ENCODE measurements at regions not wholly inside any gene's neighbourhood (a gene's known extent, or its start where the extent isn't known, plus 50 kb on each side); places are given as distances from the start of the nearest gene placed in this dataset.
A peak's percentile ranks its signal among the peaks of the same experiment; 100 is the strongest.

DNA sequence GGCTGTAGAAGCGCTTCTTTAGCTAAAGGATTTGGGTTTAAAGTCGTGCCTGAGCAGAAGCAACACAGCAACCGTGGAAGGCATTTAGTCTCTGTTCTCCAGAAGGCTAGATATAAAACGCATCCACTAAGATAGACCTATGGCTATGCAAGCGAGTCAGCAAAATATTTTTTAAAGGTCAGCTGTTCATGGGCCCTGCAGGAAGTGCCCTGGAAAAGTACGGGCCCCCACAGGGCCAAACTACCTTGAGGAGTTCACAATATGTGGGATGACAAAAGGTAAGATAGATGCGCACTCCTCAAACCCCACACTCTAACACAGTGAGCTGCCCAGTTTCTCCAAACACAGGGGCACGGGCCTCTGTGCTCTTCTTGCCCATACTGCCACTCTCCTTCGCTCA, 261.6 kb downstream of the VPS13C start:
- no peak for DNase-seq

DNA sequence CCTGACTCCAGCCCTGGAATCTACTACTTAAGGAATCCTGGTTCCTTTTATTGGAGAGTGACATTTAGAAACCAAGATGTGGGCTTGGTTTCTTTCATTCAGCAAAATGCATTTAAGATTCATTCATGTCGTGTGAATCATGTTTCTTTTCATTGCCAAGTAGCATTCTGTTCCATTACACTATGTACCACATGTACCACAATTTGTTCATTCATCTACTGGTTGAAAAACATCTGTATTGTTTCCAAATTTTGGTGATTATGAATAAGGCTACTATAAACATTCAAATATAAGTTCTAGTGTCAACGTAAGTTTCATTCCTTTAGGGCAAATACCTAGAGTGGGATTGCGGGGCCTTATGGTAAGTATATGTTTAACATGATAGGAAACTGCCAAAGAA, 264.2 kb downstream of the VPS13C start:
- no peak for DNase-seq

DNA sequence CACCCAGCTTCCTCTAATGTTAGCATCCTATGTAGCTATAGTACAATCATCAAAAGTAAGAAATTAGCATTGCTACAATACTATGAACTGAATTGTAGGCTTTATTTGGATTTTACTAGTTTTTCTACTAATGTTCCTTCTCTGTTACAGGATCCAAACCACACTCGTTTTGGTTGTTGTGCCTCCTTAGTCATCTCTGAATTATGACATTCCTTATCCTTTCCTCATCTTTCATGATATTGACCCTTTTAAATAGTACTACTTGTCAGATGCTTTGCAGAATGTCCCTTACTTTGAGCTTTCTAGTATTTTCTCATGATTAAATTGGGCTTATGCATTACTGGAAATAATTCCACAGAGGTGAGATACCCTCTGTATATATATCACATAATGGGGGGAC, 265.4 kb downstream of the VPS13C start:
- DNase-seq: no peak

DNA sequence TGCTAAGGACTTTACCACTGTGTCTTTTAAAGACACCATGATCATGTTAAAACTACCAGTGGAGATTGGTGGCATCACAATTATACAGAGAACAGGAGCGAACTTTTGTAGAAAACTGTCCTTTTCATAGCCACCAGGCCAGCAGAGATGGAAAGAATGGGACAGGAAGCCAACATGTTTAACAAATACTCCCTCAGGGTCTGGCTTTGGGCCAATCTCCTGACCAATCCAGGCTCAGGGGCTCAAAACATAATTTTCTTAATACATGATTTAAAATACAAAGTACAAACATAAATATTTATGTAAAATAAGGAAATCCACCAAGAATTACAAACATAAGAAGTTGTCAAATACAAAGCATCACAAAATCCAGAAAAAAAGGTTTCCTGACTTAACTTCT, 266.0 kb downstream of the VPS13C start:
- DNase-seq: no peak

DNA sequence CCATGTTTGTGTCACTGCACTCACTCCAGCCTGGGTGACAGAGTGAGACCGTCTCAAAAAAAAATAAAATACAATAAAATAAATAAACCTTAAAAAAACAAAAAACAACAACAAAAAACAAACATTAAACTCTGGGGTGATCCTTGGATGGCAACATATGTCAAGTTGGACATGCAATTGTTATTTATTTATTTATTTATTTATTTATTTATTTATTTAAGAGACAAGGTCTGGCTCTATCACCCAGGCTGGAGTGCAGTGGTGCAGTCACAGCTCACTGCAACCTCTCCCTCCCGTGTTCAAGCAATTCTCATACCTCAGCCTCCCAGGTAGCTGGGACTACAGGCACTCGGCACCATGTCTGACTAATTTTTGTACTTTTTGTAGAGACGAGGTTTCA, 275.5 kb downstream of the VPS13C start:
- DNase-seq: no peak

DNA sequence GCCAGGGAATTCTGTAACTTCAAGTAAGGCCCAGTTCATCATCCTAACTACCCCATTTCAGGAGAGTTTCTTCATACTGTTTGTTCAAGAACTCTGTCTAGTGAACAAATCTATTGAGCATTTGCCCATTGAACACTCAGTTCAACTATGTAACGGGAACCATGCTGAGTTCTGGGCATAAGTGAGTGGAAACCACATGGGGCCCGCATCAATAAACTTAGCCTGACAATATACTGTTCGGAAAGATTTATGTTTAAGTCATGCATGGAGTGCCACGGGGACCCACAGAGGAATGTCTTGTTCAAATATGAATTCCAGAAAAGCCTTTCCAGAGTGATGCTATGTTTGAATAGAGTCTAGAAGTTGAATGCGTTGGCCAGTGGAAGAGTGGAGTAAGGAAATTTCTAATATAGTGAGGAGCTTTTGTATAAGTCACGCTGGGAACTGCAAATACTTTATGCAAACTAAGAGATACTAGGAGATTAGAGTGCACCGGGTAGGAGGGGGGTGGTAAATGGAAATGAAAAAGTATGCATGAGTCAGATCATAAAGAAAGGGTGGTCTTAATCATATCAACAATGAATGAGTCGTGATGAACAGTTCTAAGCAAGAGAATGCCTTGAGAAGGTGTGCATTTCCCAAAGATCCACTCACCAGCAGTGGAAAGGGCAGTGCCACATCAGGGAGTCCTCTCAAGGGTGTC, 279.8 kb downstream of the VPS13C start:
- no peak for DNase-seq

DNA sequence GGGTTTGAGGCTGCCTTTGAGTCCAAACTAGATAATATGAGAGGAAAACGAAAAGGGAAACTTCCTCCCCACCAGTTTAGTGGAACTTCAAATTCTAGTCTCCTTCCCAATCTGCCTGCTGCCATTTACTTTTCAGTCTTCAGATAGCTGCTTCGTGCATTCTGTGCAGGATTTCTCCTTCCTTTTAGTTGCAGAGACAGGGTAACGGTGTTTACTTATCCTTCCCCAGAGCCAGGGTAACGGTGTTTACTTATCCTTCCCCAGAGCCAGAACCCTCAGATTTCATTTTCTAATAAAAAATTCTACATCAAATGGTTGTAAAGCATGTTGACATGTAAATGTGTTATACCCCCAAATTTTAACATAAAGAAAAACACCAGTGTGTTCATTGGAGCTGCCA, 282.6 kb downstream of the VPS13C start:
- no peak for DNase-seq

DNA sequence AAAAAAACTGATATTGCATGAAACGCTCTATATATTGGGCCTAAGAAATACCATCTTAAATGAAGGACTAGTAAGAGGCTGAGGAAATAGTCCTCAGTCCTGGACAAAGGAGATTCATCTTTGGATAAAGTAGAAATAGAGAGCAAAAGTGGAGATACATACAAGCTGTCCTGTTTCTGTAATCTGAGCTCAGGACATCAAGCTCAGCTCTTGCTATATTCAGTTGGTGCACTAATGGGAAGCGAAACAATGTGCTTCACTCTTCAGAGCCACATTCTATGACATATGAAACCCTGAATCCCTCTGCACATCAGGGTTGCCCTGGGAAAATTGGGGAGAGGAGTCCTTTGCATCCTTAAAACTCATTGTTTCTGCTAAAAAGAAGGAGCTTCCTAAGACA, 290.7 kb downstream of the VPS13C start:
- DNase-seq: no peak

DNA sequence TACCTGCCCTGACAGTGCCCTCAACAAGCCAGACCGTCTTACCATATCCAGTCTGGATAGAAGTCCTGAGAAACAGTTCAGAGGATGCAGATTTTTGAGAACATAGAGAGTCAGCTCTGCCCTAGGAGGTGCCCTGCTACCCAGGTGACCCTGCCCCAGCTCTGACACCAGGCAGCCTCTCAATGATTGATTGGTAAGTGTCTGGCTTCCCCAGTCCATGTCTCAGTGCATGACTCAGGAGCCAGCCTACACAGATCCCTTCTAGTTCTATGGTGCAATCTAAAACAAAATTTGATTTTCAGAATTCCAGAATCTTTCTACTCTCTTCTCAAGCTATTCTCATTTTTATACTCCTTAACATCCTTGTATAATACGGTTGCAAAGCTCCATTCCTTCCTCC, 292.1 kb downstream of the VPS13C start:
- DNase-seq: no peak

DNA sequence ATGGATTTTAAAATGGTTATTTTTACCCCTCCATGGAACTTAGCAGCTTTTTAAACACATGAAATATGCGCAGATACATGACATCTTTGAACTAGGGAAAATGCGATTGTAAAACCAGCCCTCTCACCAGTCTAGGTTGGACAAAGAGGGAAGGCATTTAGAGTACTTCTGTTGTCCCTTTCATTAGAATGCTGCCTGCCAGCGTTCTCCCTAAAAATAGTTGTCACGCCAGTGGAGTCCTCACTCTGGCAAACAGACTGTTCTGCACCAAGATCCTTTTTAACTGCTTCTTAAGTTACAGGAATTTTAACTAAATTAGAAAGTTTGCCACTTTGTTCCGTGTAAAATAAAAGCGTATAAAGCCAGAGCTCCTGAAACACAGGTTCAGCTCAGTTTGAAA, 295.3 kb downstream of the VPS13C start:
- peak in 9 of 51 donors; percentile 3 to 34 (median 16) for DNase-seq

DNA sequence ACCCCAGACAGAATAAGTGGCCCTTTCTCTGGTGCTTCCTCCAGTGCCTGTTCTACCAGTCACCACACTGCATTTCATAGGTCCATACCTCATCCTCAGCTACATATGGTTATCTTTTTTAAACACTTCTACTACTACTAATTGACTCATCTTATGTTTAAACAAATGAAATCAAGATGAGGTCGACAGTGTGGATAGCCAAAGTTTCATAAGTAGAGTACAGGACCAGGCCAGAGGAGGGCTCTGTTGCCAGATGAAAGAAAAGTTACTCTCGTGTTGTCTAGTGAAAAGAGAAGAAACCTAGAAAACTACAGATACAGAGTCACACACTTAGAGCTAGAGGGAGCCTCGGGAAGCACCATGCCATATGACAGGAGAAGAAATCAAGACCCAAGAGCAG, 296.1 kb downstream of the VPS13C start:
- no peak for DNase-seq

DNA sequence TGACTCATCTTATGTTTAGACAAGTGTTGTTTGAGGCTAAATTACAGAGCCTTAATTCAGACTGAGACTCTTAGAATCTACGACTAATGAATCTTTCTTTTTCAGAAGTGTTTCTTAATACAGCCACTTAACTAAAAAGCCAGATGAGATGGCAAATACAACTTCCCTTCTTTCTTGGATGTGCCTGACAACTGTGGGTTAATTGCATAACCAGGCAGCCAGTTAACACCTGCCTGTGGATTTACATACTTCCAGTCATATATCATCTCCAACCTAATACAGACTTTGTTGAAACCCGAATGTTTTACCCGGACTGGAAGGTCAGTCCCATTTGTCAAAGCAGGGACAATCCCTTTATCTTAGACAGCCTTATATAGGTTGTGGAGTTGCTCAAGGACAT, 297.6 kb downstream of the VPS13C start:
- DNase-seq: no peak

DNA sequence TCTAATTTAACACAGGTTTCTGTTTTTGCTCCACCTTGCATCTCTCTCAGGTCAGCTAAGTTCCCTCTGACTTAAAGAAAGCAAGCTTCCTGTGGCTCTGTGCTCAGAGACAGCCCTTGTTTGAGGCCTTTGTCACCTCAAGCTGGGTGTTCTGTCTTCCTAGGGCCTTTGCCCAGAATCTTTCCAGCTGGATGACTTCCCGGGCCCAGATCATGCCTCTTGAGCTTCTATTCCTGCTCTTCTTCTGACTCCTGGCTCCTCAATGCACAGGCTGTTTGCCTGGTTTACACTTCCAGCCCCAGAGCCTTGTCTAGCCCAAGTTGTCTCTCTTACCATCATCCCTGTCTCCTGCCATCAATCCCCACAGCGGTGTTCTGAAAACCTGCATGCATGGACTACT, 300.6 kb downstream of the VPS13C start:
- DNase-seq: peak in 8 of 51 donors; percentile 6 to 32 (median 12)

DNA sequence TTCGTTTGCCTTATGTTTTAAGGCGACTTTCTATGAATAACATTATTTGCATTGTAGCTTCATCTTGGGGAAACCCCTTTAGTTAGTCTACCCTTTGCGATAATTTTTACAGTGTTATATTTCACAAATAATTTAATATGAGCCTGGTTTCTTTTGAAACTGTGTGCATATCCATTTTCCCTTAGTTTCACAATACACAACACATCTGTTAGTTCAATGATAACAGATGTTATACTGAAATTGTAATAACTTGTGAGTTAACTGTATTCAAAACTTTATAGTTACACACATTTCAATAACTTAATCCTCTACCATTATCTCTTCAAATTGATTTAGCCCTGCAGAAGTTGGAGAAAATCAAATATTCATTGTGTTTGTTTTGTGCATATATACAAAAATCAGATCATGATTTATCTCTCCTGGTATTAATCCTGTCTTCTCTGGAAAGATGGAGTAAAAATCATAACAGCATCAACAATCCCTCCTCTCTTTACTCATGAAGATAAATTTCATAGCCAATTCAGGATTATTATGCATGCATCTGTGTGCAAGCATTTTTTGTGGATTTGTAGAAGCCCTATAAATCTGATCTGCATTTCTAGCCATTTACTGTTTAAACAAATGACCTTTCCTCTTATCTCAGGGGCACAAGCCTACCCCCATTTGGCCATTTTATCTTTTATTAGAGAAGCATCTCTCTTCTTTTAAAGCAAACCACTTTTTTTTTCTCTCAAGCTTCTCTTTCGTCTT, 304.0 kb downstream of the VPS13C start:
- DNase-seq: no peak

DNA sequence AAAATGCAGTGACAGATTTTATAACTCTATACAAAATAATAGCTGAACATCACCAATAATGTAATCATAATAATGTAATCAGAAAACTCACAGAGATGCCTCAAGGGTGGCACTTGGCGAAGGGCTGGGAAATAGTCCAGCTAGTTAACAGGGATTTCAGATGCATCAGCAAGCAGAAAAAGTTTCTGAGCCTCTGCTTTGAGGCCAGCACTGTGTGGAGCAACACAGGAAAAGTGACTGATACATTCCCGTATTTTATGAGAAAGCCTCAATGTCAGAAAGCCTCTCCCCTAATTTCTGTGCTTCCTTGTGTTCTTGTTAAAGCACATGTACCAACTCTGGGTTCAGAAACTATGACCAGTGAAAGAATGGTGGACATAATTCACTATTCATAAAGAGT, 304.8 kb downstream of the VPS13C start:
- DNase-seq: no peak

DNA sequence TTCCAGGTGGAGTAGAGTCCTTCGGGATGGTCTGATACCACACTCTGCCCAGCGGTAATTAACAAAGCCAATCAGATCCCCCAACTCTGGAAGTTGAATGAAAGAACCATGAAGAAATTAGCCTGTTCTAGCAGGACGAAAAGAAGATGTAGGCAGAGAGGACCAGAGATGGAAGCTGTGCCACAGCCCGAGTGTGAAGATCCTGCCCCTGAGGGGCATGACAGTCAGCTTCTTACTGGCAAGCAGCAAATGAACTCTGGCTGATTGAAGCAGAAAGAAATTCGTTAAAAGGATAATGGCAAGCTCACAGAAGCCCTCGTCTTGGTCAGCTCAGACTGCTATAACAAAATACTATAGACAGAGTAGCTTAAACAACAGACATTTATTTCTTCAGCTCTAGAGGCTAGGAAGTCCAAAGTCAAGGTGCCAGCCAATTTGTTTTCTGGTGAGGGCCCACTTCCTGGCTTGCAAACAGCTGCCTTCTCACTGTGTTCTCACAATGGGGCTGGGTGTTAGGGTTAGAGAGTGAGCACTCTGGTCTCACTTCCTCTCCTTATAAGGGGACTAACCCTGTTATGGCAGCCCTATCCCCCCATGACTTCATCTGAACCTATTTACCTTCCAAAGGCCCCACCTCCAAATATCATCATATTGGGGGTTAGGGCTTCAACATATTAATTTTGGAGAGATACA, 307.1 kb downstream of the VPS13C start:
- no peak for DNase-seq

DNA sequence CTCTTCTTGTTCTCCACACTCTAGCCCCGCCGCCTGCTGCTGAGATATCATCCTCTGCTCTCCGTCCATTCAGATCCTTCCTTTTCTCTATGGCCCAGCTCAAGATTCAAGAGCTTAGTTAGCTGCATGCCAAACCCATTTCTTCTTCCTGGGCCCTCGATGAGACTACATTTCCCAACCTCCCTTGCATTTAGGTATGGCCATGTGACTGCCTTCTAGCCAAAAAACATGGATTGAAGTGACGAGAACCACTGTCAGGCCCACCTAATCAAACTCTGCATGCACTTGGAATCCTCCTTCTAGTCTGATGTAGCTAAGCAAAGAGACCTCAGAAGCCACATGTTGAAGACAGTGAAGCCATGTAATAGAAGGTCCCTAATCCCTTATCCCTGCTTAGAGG, 308.2 kb downstream of the VPS13C start:
- DNase-seq: no peak

DNA sequence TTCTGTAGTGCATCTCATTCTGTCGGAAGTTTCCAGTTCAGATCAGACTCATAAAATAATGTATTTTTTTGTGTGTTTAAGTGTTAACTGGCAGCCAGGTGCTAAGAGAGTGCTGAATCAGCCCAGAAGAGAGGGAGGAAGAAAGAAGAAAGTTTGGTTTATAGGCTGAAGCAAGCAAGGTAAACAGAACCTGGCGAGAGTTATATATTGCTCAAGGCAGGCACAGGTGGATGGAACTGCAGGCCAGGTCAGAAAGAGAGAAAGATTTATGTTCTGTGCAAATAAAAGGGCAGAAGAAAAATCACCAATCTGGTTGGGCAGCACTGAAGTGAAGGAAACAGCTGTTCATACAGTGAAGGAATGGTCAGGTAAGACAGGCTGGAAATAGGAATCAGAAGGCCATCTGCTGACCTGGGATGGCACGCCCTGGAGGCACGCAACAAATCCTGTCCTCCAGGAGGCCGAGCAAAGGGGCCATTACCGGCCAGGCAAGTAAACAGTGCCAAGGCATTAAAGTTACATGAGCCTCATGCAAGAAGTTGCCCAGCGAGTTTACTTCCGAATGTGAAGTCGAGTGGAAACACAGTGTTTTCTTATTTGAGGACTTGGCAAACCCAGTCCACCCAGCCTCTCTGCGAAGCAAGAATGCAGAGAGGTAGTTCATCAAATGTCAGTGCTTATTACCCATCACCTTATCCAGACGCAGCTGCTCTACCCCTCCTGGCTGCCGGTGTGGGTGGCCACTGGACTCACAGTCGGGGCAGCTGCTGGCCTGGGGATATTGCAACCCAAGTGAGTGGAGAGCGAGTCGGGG, 309.8 kb downstream of the VPS13C start:
- DNase-seq: peak in 11 of 51 donors; percentile 2 to 37 (median 28)

DNA sequence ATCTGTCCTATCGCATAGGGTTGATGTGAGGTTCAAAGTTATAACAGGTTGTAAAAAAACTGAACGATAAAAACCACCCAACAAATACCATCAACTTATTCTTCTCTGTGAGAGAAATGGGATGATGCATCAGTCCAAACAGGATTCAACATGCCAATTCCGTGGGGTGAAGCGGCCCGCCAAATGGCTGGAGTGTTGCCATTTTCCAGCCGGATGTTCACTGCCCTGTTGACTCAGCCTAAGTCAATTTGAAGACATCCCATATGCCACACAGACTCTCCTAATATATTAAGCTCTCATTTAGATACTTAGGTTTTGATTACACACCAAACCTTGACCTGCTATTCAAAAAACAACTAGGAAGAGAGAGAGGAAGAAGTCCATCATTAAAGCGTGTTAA, 311.1 kb downstream of the VPS13C start:
- DNase-seq: no peak

DNA sequence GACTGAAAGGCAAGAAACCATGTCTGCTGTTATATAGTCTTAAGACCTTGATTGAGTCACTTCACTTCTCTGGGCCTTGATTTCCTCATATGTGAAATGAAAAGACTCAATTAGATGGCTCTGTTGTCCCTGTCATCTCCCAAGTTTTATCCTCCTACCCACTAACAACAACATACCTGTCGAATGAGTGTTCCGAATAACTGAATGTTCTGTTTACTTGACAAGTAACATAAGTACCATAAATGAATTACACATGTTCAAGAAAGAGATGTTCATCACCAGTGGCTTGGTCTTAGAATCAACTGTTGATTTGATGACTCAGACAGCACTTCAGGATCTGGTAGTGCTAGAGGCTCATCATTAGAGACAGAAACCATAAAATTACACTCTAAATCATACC, 311.7 kb downstream of the VPS13C start:
- no peak for DNase-seq

DNA sequence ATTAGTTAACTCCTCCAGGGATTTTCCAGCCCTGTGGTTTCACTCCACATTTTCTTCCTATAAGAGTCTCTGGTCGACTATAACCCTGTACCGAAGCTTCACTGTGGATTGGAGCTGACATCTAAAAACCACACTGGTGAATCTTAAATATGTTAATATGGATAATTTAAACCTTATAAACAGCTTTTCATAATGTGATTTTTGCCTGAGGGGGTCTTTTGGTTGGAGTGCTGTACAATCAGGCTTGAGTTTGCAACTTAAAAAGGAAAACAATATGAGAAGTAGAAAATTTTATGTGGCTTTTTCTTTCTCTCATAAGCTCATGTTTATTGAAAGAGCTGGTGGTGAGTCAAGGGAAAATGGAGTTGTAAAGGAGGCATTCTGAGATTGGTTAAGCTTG, 313.7 kb downstream of the VPS13C start:
- DNase-seq: no peak
